Endodermal cell (in vitro differentiated cells): ENCODE measurements at regions not wholly inside any gene's neighbourhood (a gene's known extent, or its start where the extent isn't known, plus 50 kb on each side); places are given as distances from the start of the nearest gene placed in this dataset.

Experiments
- DNase-seq: peaks from one replicate; pipeline ENCODE4 v3.0.0-alpha.2; 2017
- H3K27ac ChIP-seq: 2 replicates; pipeline ENCODE4 v1.5.1; 2013; ENCODE audit warnings: mild to moderate bottlenecking, low read depth, low read length, moderate library complexity
- H3K27me3 ChIP-seq: 2 replicates; pipeline ENCODE4 v1.6.1; 2013; ENCODE audit warnings: mild to moderate bottlenecking, low read length, moderate library complexity; ENCODE audit not compliant: insufficient read depth, control insufficient read depth, poor library complexity, severe bottlenecking
- H3K36me3 ChIP-seq: 2 replicates; pipeline ENCODE4 v1.7.0; 2013; ENCODE audit warnings: mild to moderate bottlenecking, low read length, moderate library complexity; ENCODE audit not compliant: control insufficient read depth, insufficient read depth
- H3K4me1 ChIP-seq: one replicate; pipeline ENCODE4 v1.7.0; 2013; ENCODE audit warnings: low read length; ENCODE audit not compliant: control insufficient read depth, insufficient read depth
- H3K4me3 ChIP-seq: 2 replicates; pipeline ENCODE4 v1.5.1; 2013; ENCODE audit warnings: mild to moderate bottlenecking, low read length, moderate library complexity
- H3K9ac ChIP-seq: 2 replicates; pipeline ENCODE4 v1.6.1; 2013; ENCODE audit warnings: mild to moderate bottlenecking, low read length, moderate library complexity; ENCODE audit not compliant: poor library complexity, severe bottlenecking; ENCODE audit errors: extremely low read depth
- H3K9me3 ChIP-seq: 2 replicates; pipeline ENCODE4 v1.6.1; 2013; ENCODE audit warnings: mild to moderate bottlenecking, low read length, moderate library complexity; ENCODE audit not compliant: control insufficient read depth
- H3K27ac Mint-ChIP-seq: 2 replicates; pipeline ENCODE4 v1.8.0; 2020; ENCODE audit warnings: mixed read lengths
- H3K27me3 Mint-ChIP-seq: 2 replicates; pipeline ENCODE4 v1.8.0; 2021; ENCODE audit warnings: mild to moderate bottlenecking, mixed read lengths; ENCODE audit not compliant: insufficient read depth
- H3K36me3 Mint-ChIP-seq: 2 replicates; pipeline ENCODE4 v1.8.0; 2020; ENCODE audit warnings: low read depth, mixed read lengths
- H3K4me1 Mint-ChIP-seq: 2 replicates; pipeline ENCODE4 v1.8.0; 2020; ENCODE audit warnings: mixed read lengths
- H3K4me3 Mint-ChIP-seq: 2 replicates; pipeline ENCODE4 v1.8.0; 2020; ENCODE audit warnings: mild to moderate bottlenecking, moderate library complexity, mixed read lengths
- H3K9me3 Mint-ChIP-seq: 2 replicates; pipeline ENCODE4 v1.8.0; 2020; ENCODE audit warnings: mild to moderate bottlenecking, mixed read lengths
- WGBS, 2 experiments: methylation state at CpG; one replicate each; pipeline versions ENCODE4 v1.1.5 to v1.1.7; 2013; ENCODE audit warnings: missing lambda C conversion rate in 2 of 2, mixed read lengths in 1 of 2; ENCODE audit not compliant: insufficient coverage in 1 of 2, insufficient read length in 1 of 2; 5-methylcytosine and 5-hydroxymethylcytosine counted together
- TF ChIP-seq, protein P1 (sequence below): fragments of 200-600 bp; sonication (generic); conservative IDR thresholded peaks from 2 replicates; pipeline ENCODE4 v1.5.0; 2021; ENCODE audit warnings: antibody characterized with exemption, mild to moderate bottlenecking

DNA sequence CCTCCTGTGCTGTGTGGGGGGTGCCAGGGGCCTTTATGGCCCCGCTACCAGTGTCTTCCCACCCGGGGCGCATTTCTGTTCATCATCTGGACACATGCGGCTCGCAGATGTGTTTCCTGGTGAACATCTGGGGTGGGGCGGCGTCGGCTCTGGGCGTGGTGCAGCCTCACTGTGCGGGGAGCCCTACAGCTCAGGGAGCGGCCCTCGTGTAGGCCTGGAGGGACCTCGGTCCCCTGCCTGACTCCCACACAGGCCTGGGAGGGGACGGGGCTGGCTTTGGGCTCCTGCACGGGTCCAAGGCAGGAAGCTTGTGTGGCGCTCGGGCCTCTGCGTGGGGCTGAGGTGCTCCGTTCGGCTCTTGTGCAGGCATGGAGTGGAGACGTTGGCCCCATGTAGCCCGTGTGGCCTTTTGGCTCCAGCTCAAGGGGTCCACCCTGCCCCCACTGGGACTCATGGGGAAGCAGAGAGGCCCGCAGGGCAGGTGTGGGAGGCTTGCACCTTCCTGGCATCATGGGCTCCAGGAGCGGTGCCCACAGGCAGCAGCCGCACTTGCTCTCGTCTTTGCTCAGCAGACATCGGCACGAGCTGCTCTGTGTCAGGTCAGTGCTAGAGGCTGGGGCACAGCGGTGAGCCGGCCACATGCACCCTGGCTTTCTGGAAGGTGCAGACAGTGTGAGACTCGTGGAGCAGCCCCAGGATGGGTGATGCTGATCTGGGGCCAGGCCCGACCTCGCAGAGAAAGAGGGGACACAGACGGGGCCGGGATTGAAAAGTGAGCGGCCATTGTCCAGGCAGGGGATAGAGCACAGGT is 90.1 kb upstream of the ACTRT2 start:
- peaks cover 88% of the 10 kb centered on the region for H3K9me3 Mint-ChIP-seq

DNA sequence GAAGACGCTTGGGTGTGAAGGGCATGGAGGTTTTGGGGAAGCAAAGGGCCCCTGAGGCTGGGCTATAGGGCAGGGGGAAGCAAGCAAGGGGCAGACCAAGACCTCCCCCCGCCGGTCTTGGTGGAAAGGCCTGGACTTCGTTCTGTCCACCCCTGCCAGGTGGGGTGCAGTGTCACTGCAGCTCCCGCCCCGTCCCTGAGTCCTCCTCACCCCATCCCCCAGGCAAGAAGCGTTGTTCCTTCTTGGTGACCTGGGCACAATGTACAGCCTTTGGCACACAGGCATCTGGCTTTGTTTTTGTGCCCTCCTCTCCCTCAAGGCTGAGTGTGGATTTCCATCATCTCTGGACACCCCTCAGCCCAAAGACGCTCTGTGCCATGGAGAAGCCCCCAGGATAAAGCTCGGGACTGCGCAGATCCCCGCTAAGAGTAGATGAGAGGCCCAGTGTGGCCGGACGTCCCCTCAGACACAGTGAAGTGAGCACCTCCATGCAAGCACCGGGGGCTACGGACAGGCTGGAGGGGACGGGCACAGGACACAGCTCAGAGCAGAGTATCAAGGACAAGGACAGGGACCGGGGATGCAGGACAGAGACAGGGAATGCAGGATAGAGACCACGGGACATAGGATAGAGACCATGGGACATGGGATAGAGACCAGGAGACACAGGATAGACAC is 89.4 kb upstream of the ACTRT2 start:
- Histone ChIP-seq H3K27me3 (no peaks in the 10 kb centered on the region), H3K4me1 (no peaks in the 10 kb centered on the region), H3K4me3 (no peak overlapping the region), H3K9me3 (peaks cover 22% of the 10 kb centered on the region), H3K36me3 (no peaks in the 10 kb centered on the region), H3K27ac (no peak overlapping the region), H3K9ac (no peak overlapping the region)
- Mint-ChIP-seq H3K27ac (no peak overlapping the region), H3K27me3 (no peaks in the 10 kb centered on the region), H3K4me3 (no peak overlapping the region), H3K36me3 (no peaks in the 10 kb centered on the region), H3K9me3 (peaks cover 90% of the 10 kb centered on the region), H3K4me1 (no peaks in the 10 kb centered on the region)
- TF ChIP-seq, protein P1, sequence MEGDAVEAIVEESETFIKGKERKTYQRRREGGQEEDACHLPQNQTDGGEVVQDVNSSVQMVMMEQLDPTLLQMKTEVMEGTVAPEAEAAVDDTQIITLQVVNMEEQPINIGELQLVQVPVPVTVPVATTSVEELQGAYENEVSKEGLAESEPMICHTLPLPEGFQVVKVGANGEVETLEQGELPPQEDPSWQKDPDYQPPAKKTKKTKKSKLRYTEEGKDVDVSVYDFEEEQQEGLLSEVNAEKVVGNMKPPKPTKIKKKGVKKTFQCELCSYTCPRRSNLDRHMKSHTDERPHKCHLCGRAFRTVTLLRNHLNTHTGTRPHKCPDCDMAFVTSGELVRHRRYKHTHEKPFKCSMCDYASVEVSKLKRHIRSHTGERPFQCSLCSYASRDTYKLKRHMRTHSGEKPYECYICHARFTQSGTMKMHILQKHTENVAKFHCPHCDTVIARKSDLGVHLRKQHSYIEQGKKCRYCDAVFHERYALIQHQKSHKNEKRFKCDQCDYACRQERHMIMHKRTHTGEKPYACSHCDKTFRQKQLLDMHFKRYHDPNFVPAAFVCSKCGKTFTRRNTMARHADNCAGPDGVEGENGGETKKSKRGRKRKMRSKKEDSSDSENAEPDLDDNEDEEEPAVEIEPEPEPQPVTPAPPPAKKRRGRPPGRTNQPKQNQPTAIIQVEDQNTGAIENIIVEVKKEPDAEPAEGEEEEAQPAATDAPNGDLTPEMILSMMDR: no peak
- WGBS, 2 experiments: 82 to 86% methylated on average over 15 to 18 of the region's 18 CpGs
- no peak for DNase-seq

More for the DNA sequence above, 90.1 kb upstream of the ACTRT2 start:
- H3K9ac ChIP-seq: no peak overlapping the region
- H3K9me3 ChIP-seq: peaks cover 23% of the 10 kb centered on the region
- Mint-ChIP-seq H3K27me3 (no peaks in the 10 kb centered on the region), H3K36me3 (no peaks in the 10 kb centered on the region), H3K4me1 (no peaks in the 10 kb centered on the region), H3K4me3 (no peak overlapping the region), H3K27ac (no peak overlapping the region)
- H3K27ac ChIP-seq: no peak overlapping the region
- H3K36me3 ChIP-seq: no peaks in the 10 kb centered on the region
- TF ChIP-seq, protein P1: no peak
- no peaks in the 10 kb centered on the region for H3K4me1 ChIP-seq
- DNase-seq: no peak
- 85 to 88% methylated on average over 14 to 36 of the region's 36 CpGs for WGBS, 2 experiments
- H3K4me3 ChIP-seq: no peak overlapping the region
- no peaks in the 10 kb centered on the region for H3K27me3 ChIP-seq

DNA sequence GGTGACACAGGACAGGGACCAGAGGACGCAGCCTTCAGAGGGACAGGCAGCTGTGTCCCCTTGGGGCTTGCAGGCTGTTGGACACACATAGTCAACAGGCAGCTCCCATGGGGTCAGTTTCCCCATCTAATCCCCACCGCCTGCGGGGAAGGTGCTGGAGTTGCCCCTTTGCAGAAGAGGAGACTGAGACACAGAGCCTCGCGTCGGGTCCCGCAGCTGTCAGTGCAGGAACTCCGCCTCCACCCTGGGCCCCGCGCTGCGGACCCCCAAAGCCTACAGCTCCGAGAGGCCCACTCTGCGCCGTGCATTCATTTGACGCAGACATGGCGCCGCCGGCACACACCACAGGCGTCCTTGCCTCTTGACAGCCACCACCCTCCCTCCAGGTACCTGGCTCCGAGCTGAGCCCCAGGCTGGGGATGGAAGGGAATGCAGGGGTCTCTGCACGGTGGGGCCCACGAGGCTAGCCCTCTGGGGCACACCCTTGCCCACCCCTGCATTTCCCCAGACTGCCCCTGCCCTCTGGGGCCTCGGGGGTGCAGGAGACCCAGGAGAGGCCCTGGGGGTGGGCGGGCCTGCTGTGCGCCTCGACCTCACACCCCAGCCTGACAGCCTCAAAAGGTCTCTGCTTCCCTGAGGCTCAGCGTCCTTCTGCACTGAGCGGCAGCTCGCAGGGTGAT is 88.5 kb upstream of the ACTRT2 start:
- 82 to 93% methylated on average over 12 to 29 of the region's 29 CpGs for WGBS, 2 experiments
- Mint-ChIP-seq H3K36me3 (no peaks in the 10 kb centered on the region), H3K9me3 (peaks cover 90% of the 10 kb centered on the region), H3K4me3 (no peak overlapping the region), H3K27me3 (no peaks in the 10 kb centered on the region), H3K27ac (no peak overlapping the region), H3K4me1 (no peaks in the 10 kb centered on the region)
- no peak for DNase-seq
- Histone ChIP-seq H3K4me1 (no peaks in the 10 kb centered on the region), H3K27ac (no peak overlapping the region), H3K9me3 (peaks cover 28% of the 10 kb centered on the region), H3K36me3 (no peaks in the 10 kb centered on the region), H3K9ac (no peak overlapping the region), H3K27me3 (no peaks in the 10 kb centered on the region), H3K4me3 (no peak overlapping the region)
- TF ChIP-seq, protein P1: no peak
